ENCODE measurements at regions not wholly inside any gene's neighbourhood (a gene's known extent, or its start where the extent isn't known, plus 50 kb on each side); places are given as distances from the start of the nearest gene placed in this dataset.

GRCh38 chr2:156189584-156189983, 142.9 kb downstream of the NR4A2 start:
- H3K27me3 Mint-ChIP-seq, result no peaks in the 10 kb centered on the region
- H3K36me3 Mint-ChIP-seq, result no peaks in the 10 kb centered on the region

DNA sequence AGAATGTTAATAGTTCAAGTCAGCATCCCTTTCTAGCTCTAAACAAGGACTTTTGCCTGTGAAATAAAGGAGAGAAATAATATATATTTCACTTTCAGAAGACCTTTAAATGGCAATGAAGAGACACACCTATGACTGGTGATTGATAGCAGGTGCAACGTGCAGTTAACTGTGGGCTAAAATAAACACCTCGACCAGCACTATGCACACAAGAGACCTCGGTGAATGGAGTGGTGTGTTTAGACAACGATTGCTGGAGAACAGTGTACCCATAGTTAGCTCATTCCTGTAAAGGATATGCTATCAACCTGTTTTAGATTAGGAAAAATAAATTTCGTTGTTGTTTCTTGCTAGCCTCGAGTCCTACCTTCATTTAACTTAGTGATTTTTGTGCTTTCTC, 143.4 kb downstream of the NR4A2 start:
- Mint-ChIP-seq H3K9me3 (no peaks in the 10 kb centered on the region), H3K4me3 (no peak overlapping the region), H3K36me3 (no peaks in the 10 kb centered on the region), H3K27me3 (no peaks in the 10 kb centered on the region), H3K27ac (no peak overlapping the region), H3K4me1 (peaks cover 0 to under 1% (median 0%) of the 10 kb centered on the region in 3 donors)

More at GRCh38 chr2:156189584-156189983, 142.9 kb downstream of the NR4A2 start:
- Mint-ChIP-seq H3K9me3 (no peaks in the 10 kb centered on the region), H3K27ac (no peak overlapping the region), H3K4me1 (no peaks in the 10 kb centered on the region), H3K4me3 (no peak overlapping the region)

DNA sequence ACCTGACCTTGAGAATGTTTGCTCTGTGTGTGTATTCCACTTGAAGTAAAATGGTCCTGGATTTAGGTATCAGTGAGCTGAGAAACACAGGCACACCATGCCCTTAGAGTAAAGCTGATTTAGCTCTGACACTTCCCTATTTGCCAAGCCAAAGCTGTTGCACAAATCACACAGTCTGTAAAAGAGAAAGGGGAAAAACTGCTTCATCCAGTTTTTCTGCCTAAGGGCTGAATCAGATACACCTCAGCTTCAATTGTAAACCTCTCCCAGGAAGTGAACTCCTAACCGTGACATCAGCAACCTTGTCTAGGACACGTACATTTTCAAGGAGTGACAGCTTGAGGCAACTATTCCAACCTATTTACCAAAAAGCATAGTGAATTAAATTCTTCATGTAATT, 150.4 kb downstream of the NR4A2 start:
- Mint-ChIP-seq H3K27me3 (peaks cover 2% of the 10 kb centered on the region), H3K27ac (no peak overlapping the region), H3K36me3 (no peaks in the 10 kb centered on the region), H3K9me3 (no peaks in the 10 kb centered on the region), H3K4me3 (no peak overlapping the region), H3K4me1 (peaks cover 0 to 2% (median 0%) of the 10 kb centered on the region in 3 donors)

DNA sequence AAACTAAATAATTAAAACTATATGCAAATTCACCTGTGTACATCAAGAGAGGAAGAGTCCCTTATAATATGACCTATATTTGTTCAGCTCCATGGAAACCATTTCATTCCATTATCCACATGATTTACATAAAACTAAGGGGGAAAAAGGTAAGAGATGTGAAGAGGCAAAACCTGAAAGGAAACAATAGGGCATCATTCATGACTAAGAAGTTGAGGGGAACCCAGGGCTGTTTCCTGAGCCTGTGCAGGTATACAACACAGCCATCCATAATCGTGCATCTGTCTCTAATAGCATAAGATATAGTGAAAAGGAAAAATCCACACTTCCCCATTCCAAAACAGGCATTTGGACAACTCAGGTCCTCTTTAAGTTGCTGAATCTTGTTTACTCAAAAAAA, 151.3 kb downstream of the NR4A2 start:
- Mint-ChIP-seq H3K27ac (no peak overlapping the region), H3K27me3 (peaks cover 2% of the 10 kb centered on the region), H3K4me3 (no peak overlapping the region), H3K9me3 (no peaks in the 10 kb centered on the region), H3K4me1 (peaks cover 0 to 2% (median 0%) of the 10 kb centered on the region in 3 donors), H3K36me3 (no peaks in the 10 kb centered on the region)

GRCh38 chr2:156177654-156178053, 154.9 kb downstream of the NR4A2 start:
- no peak overlapping the region for H3K4me3 Mint-ChIP-seq
- H3K27me3 Mint-ChIP-seq, result no peaks in the 10 kb centered on the region
- H3K4me1 Mint-ChIP-seq, result no peaks in the 10 kb centered on the region
- H3K9me3 Mint-ChIP-seq, result no peaks in the 10 kb centered on the region
- no peaks in the 10 kb centered on the region for H3K36me3 Mint-ChIP-seq
- no peak overlapping the region for H3K27ac Mint-ChIP-seq

- H3K9me3 Mint-ChIP-seq, result peaks cover 0 to 5% (median 1%) of the 10 kb centered on the region in 3 donors
- H3K36me3 Mint-ChIP-seq, result no peaks in the 10 kb centered on the region
- no peaks in the 10 kb centered on the region for H3K4me1 Mint-ChIP-seq
- H3K27me3 Mint-ChIP-seq, result no peaks in the 10 kb centered on the region
- H3K27ac Mint-ChIP-seq, result no peak overlapping the region
- H3K4me3 Mint-ChIP-seq, result no peak overlapping the region
These were observed 156.6 kb downstream of the NR4A2 start for GRCh38 chr2:156175946-156176345.

- H3K4me3 Mint-ChIP-seq, result no peak overlapping the region
- peaks cover 0 to 11% (median 2%) of the 10 kb centered on the region in 3 donors for H3K9me3 Mint-ChIP-seq
- peaks cover 8% of the 10 kb centered on the region for H3K27me3 Mint-ChIP-seq
- no peaks in the 10 kb centered on the region for H3K36me3 Mint-ChIP-seq
- H3K27ac Mint-ChIP-seq, result no peak overlapping the region
- H3K4me1 Mint-ChIP-seq, result no peaks in the 10 kb centered on the region
These were observed 161.6 kb downstream of the NR4A2 start for GRCh38 chr2:156170929-156171328.

GRCh38 chr2:156165742-156166141, 166.8 kb downstream of the NR4A2 start:
- H3K4me1 Mint-ChIP-seq, result no peaks in the 10 kb centered on the region
- H3K27ac Mint-ChIP-seq, result no peak overlapping the region
- H3K36me3 Mint-ChIP-seq, result no peaks in the 10 kb centered on the region
- H3K4me3 Mint-ChIP-seq, result no peak overlapping the region
- H3K9me3 Mint-ChIP-seq, result peaks cover 0 to 4% (median 0%) of the 10 kb centered on the region in 3 donors
- peaks cover 8% of the 10 kb centered on the region for H3K27me3 Mint-ChIP-seq

DNA sequence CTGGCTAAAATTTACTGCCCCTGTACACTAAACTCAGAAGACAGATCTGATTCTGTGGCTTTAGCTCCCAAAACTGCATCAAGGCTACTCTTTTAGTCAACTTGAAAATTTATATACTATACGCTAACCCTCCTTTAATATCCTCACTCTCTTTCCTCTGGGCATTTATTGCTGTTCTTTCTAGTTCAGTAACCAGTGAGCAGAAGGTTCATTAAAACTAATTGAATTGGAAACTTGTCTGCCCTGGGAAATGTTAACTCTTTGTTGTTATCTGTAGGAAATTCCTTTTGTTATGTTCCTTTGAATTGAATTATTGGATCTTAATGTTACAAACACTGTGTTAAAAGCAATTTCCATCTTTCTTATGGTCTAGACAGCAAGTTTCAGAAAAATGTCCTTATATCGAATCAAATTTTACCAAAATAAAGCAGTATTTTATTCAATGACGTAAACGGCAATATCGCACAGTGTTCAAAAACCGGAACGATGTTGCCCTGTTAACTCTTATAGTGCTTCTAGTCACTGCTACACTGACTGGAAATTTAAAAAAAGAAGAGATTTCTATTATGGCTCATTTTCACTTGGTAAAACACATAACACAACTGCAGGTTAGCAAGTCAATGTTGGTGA, 168.3 kb downstream of the NR4A2 start:
- Mint-ChIP-seq H3K27ac (no peak overlapping the region), H3K4me1 (no peaks in the 10 kb centered on the region), H3K36me3 (no peaks in the 10 kb centered on the region), H3K9me3 (no peaks in the 10 kb centered on the region), H3K27me3 (peaks cover 8% of the 10 kb centered on the region), H3K4me3 (no peak overlapping the region)

DNA sequence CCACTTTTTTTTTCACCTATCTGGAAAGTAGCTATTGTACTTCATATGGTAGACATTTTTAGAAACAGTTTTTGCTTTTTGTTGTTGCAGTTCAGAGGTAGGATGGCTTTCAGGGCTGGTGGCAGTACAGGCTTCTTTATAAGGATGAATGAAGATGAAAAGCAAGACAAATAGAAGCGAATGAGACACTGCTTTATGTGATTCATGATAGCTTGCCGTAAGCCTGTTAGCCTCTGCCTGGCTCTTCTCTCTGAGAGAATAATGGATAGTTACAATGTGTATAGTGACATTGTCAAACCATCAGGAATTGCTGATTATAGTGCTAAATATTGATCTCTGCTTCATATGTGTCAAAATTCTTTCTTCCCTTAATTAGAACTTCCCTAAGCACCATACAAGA, 173.7 kb downstream of the NR4A2 start:
- H3K27ac Mint-ChIP-seq, result no peak overlapping the region
- no peaks in the 10 kb centered on the region for H3K9me3 Mint-ChIP-seq
- H3K4me1 Mint-ChIP-seq, result no peaks in the 10 kb centered on the region
- no peaks in the 10 kb centered on the region for H3K36me3 Mint-ChIP-seq
- peaks cover 2% of the 10 kb centered on the region for H3K27me3 Mint-ChIP-seq
- H3K4me3 Mint-ChIP-seq, result no peak overlapping the region

GRCh38 chr2:156157670-156158069, 174.9 kb downstream of the NR4A2 start:
- H3K4me3 Mint-ChIP-seq, result no peak overlapping the region
- no peaks in the 10 kb centered on the region for H3K36me3 Mint-ChIP-seq
- no peak overlapping the region for H3K27ac Mint-ChIP-seq
- H3K27me3 Mint-ChIP-seq, result peaks cover 2% of the 10 kb centered on the region
- H3K4me1 Mint-ChIP-seq, result no peaks in the 10 kb centered on the region
- H3K9me3 Mint-ChIP-seq, result no peaks in the 10 kb centered on the region

DNA sequence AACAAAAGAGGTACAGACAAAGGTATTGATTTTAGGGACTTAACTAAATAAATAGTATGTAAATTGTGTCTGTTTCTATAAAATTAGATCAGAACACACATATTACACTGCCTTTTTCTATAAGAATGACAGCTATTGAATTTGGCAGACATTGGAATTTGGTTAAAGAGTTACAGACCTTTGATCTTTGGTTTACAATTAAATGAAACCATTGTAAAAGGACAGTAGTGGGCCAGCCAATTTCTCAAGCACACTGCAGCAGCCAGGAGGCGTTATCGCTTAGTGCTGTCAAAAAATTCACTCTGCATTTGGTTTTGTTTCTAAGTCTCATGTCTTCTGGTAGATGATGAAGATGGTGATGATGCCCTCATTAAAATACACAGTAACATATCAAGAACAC, 175.9 kb downstream of the NR4A2 start:
- H3K4me1 Mint-ChIP-seq, result no peaks in the 10 kb centered on the region
- H3K9me3 Mint-ChIP-seq, result no peaks in the 10 kb centered on the region
- peaks cover 2% of the 10 kb centered on the region for H3K27me3 Mint-ChIP-seq
- H3K36me3 Mint-ChIP-seq, result no peaks in the 10 kb centered on the region
- H3K27ac Mint-ChIP-seq, result no peak overlapping the region
- no peak overlapping the region for H3K4me3 Mint-ChIP-seq

GRCh38 chr2:156155319-156155718, 177.2 kb downstream of the NR4A2 start:
- no peaks in the 10 kb centered on the region for H3K4me1 Mint-ChIP-seq
- H3K9me3 Mint-ChIP-seq, result no peaks in the 10 kb centered on the region
- H3K4me3 Mint-ChIP-seq, result no peak overlapping the region
- H3K36me3 Mint-ChIP-seq, result no peaks in the 10 kb centered on the region
- H3K27ac Mint-ChIP-seq, result no peak overlapping the region
- peaks cover 3% of the 10 kb centered on the region for H3K27me3 Mint-ChIP-seq

- no peaks in the 10 kb centered on the region for H3K4me1 Mint-ChIP-seq
- no peaks in the 10 kb centered on the region for H3K9me3 Mint-ChIP-seq
- no peaks in the 10 kb centered on the region for H3K36me3 Mint-ChIP-seq
- H3K4me3 Mint-ChIP-seq, result no peak overlapping the region
- no peak overlapping the region for H3K27ac Mint-ChIP-seq
- peaks cover 2% of the 10 kb centered on the region for H3K27me3 Mint-ChIP-seq
These were observed 181.2 kb downstream of the NR4A2 start for GRCh38 chr2:156151351-156151750.

- H3K9me3 Mint-ChIP-seq, result no peaks in the 10 kb centered on the region
- no peaks in the 10 kb centered on the region for H3K4me1 Mint-ChIP-seq
- H3K27ac Mint-ChIP-seq, result no peak overlapping the region
- no peak overlapping the region for H3K4me3 Mint-ChIP-seq
- peaks cover 2% of the 10 kb centered on the region for H3K27me3 Mint-ChIP-seq
- H3K36me3 Mint-ChIP-seq, result no peaks in the 10 kb centered on the region
These were observed 184.8 kb downstream of the NR4A2 start for GRCh38 chr2:156147594-156148330.

- Mint-ChIP-seq H3K36me3 (no peaks in the 10 kb centered on the region), H3K9me3 (no peaks in the 10 kb centered on the region), H3K4me1 (no peaks in the 10 kb centered on the region), H3K4me3 (no peak overlapping the region), H3K27me3 (peaks cover 2% of the 10 kb centered on the region), H3K27ac (no peak overlapping the region)
These were observed 186.5 kb downstream of the NR4A2 start for GRCh38 chr2:156145976-156146375.
